GM06990 (cell line): ENCODE measurements at regions not wholly inside any gene's neighbourhood (a gene's known extent, or its start where the extent isn't known, plus 50 kb on each side); places are given as distances from the start of the nearest gene placed in this dataset.
"Not testable (repeated sequence)": the region's sequence is repeated elsewhere in the genome, so short reads cannot be mapped to it uniquely, and the experiment has no call there.

Experiments used
- DNase-seq: peaks from one replicate; pipeline ENCODE4 v3.0.0-alpha.2; 2011; ENCODE audit not compliant: insufficient read length; ENCODE audit errors: extremely low read depth
- H3K27me3 ChIP-seq: replicated peaks from 2 replicates; pipeline ENCODE4 v1.6.0; 2011; ENCODE audit warnings: low read length; ENCODE audit not compliant: control insufficient read depth, insufficient read depth
- H3K36me3 ChIP-seq: 2 replicates; pipeline ENCODE4 v1.5.1; 2011; ENCODE audit warnings: low read length; ENCODE audit not compliant: control insufficient read depth, insufficient read depth
- H3K4me3 ChIP-seq: replicated peaks from 2 replicates; pipeline ENCODE4 v1.5.1; 2011; ENCODE audit warnings: low read depth, mild to moderate bottlenecking, control low read depth, low read length
- CTCF ChIP-seq: IDR thresholded peaks from 2 replicates; pipeline ENCODE4 v1.5.1; 2011; ENCODE audit warnings: low read length, control low read depth, mild to moderate bottlenecking, inconsistent platforms; ENCODE audit not compliant: insufficient read depth, poor library complexity, severe bottlenecking

- Histone ChIP-seq H3K36me3 (no peaks in the 10 kb centered on the region), H3K27me3 (no peaks in the 10 kb centered on the region), H3K4me3 (no peak overlapping the region)
- DNase-seq, result no peak
- TF ChIP-seq CTCF, result no peak
Measured at GRCh38 chr17:54620399-54620978, 280.2 kb upstream of the TOM1L1 start.

GRCh38 chr17:54623746-54624145 is 276.9 kb upstream of the TOM1L1 start:
- DNase-seq, result no peak
- no peaks in the 10 kb centered on the region for H3K27me3 ChIP-seq
- TF ChIP-seq CTCF, result no peak
- no peak overlapping the region for H3K4me3 ChIP-seq
- H3K36me3 ChIP-seq, result no peaks in the 10 kb centered on the region

GRCh38 chr17:54626146-54626703 is 274.4 kb upstream of the TOM1L1 start:
- no peaks in the 10 kb centered on the region for H3K36me3 ChIP-seq
- no peak overlapping the region for H3K4me3 ChIP-seq
- no peak for TF ChIP-seq CTCF
- H3K27me3 ChIP-seq, result no peaks in the 10 kb centered on the region
- DNase-seq, result no peak

- H3K27me3 ChIP-seq, DNase-seq, H3K4me3 ChIP-seq, H3K36me3 ChIP-seq: not testable (repeated sequence)
Measured at GRCh38 chr17:54639426-54639825, 261.2 kb upstream of the TOM1L1 start.

- no peak for DNase-seq
- Histone ChIP-seq H3K27me3 (no peaks in the 10 kb centered on the region), H3K36me3 (no peaks in the 10 kb centered on the region), H3K4me3 (no peak overlapping the region)
- TF ChIP-seq CTCF, result no peak
Measured at GRCh38 chr17:54662978-54663876, 237.4 kb upstream of the TOM1L1 start.

- H3K4me3 ChIP-seq, result no peak overlapping the region
- H3K36me3 ChIP-seq, result no peaks in the 10 kb centered on the region
- DNase-seq, result no peak
- TF ChIP-seq CTCF, result no peak
- no peaks in the 10 kb centered on the region for H3K27me3 ChIP-seq
Measured at GRCh38 chr17:54666559-54666958, 234.1 kb upstream of the TOM1L1 start.
